ENCODE measurements at regions not wholly inside any gene's neighbourhood (a gene's known extent, or its start where the extent isn't known, plus 50 kb on each side); places are given as distances from the start of the nearest gene placed in this dataset.

DNA sequence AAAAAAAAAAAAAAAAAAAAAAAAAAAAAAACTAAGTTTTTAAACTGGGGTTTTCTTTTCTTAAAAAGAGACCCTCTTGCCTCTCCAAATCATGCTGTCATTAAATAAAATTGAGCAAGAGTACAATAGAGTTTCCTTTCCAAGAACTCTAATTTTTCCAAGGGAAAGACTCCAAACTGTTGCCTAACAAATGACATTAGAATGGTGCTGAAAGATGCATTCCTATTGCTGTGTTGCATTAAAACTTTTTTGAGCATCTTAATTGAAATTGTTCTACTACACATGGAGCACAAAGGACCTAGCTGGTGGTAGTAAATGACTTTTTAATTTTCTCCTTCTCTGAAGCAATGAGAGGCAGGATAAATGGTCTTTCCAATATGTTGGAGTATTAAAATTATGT lies 469.1 kb upstream of the ARHGEF26 start (continued):
- TF ChIP-seq MEF2B (IDR thresholded peaks at IDR 0.05; ENCODE audit: partially characterized antibody, poor library complexity, severe bottlenecking) (no peak), PML (IDR thresholded peaks at IDR 0.05; ENCODE audit: low read length) (no peak), PAX5 (IDR thresholded peaks at IDR 0.05; ENCODE audit: borderline replicate concordance, low read depth, low read length) (no peak)

- no peak for TF ChIP-seq MXI1 (IDR thresholded peaks at IDR 0.05; ENCODE audit: low read depth, low read length)
- TF ChIP-seq TCF3 (IDR thresholded peaks at IDR 0.05; ENCODE audit: borderline replicate concordance, insufficient read depth, low read depth, low read length), result no peak
- TF ChIP-seq RAD51 (IDR thresholded peaks at IDR 0.05), result no peak
- no peak for TF ChIP-seq ZBED1 (IDR thresholded peaks at IDR 0.05; ENCODE audit: borderline replicate concordance)
- no peak for TF ChIP-seq ZNF274 (IDR thresholded peaks at IDR 0.05; ENCODE audit: insufficient read depth, insufficient read length)
- TF ChIP-seq, protein P1, sequence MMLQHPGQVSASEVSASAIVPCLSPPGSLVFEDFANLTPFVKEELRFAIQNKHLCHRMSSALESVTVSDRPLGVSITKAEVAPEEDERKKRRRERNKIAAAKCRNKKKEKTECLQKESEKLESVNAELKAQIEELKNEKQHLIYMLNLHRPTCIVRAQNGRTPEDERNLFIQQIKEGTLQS (IDR thresholded peaks at IDR 0.05; ENCODE audit: borderline replicate concordance, extremely low read depth, low read depth, low read length), result no peak
- TF ChIP-seq SUZ12 (IDR thresholded peaks at IDR 0.05; ENCODE audit: unreplicated experiment), result no peak
- no peak for TF ChIP-seq REST (IDR thresholded peaks at IDR 0.05; ENCODE audit: low read depth, low read length)
- TF ChIP-seq CBX5 (IDR thresholded peaks at IDR 0.05; ENCODE audit: low read depth), result no peak
- no peak for TF ChIP-seq FOXK2 (IDR thresholded peaks at IDR 0.05)
- TF ChIP-seq SMAD5 (IDR thresholded peaks at IDR 0.05; ENCODE audit: low read depth), result no peak
- TF ChIP-seq ZNF207 (IDR thresholded peaks at IDR 0.05; ENCODE audit: borderline replicate concordance), result no peak
- TF ChIP-seq ATF7 (IDR thresholded peaks at IDR 0.05; ENCODE audit: low read depth), result no peak
- no peak for TF ChIP-seq ESRRA (IDR thresholded peaks at IDR 0.05; ENCODE audit: low read length)
- no peak for TF ChIP-seq YBX1 (IDR thresholded peaks at IDR 0.05)
- no peak for TF ChIP-seq ZNF622 (IDR thresholded peaks at IDR 0.05)
- H2AFZ ChIP-seq (ENCODE audit: control insufficient read depth, low read depth, low read length), result no peak overlapping the region
- no peak overlapping the region for H3K27ac ChIP-seq (ENCODE audit: control insufficient read depth, insufficient read depth)
- in situ Hi-C loops (cut with MboI), result no loop called here
- no peaks in the 10 kb centered on the region for H4K20me1 ChIP-seq (ENCODE audit: control insufficient read depth, insufficient read depth)
- H3K9me3 ChIP-seq (replicated peaks; ENCODE audit: control insufficient read depth, insufficient read depth, low read length), result no peaks in the 10 kb centered on the region
- POLR2A ChIA-PET, result no interaction called here
- ATAC-seq, result no peak
- DNase-seq (ENCODE audit: low read depth, low spot score), result no peak
- H3K27me3 ChIP-seq (replicated peaks in 1 of 2; ENCODE audit: control insufficient read depth in 2 of 2, insufficient read depth in 2 of 2, low read length in 1 of 2), result no peaks in the 10 kb centered on the region
- no peak for FAIRE-seq
- no TSS peak for BruUV-seq (replicated peaks)
- H3K4me2 ChIP-seq (ENCODE audit: control insufficient read depth, insufficient read depth), result no peak overlapping the region
- no peaks in the 10 kb centered on the region for H3K79me2 ChIP-seq (ENCODE audit: control insufficient read depth, insufficient read depth, low read length)
- no peak overlapping the region for H3K9ac ChIP-seq (ENCODE audit: control insufficient read depth, insufficient read depth, low read length)
- SMC1A ChIA-PET (ENCODE audit: uncharacterized antibody, unreplicated experiment), result no interaction called here
- CTCF ChIA-PET, result no interaction called here
- RAD21 ChIA-PET (ENCODE audit: unreplicated experiment), result no interaction called here
- intact Hi-C loops (cut with micrococcal nuclease; ENCODE audit: unreplicated experiment), result no loop called here
- no peaks in the 10 kb centered on the region for H3K36me3 ChIP-seq (ENCODE audit: control insufficient read depth in 2 of 2, insufficient read depth in 2 of 2, low read length in 1 of 2)
- no peak overlapping the region for H3K4me3 ChIP-seq
- no peaks in the 10 kb centered on the region for H3K4me1 ChIP-seq (ENCODE audit: control insufficient read depth, insufficient read depth, low read length)
Observed at GRCh38 chr3:153657046-153657445, 464.1 kb upstream of the ARHGEF26 start.

Measured in GM12878 (cell line).